NCI-H748 treated with DMSO at 0.1 percent for 48 hours (cell line): ENCODE measurements at regions not wholly inside any gene's neighbourhood (a gene's known extent, or its start where the extent isn't known, plus 50 kb on each side); places are given as distances from the start of the nearest gene placed in this dataset.
"Not testable (repeated sequence)": the region's sequence is repeated elsewhere in the genome, so short reads cannot be mapped to it uniquely, and the experiment has no call there.

Experiments used
- DNase-seq: peaks from one replicate; lab custom pipeline; 2025; lab: John Stamatoyannopoulos, UW

GRCh38 chr14:105873870-105874512, 347.6 kb downstream of the TMEM121 start:
- DNase-seq = no peak

GRCh38 chr14:105876158-105876557, 349.8 kb downstream of the TMEM121 start:
- no peak for DNase-seq

GRCh38 chr14:105876829-105877228, 350.4 kb downstream of the TMEM121 start:
- DNase-seq = no peak

GRCh38 chr14:105877645-105878044, 351.3 kb downstream of the TMEM121 start:
- DNase-seq = no peak

GRCh38 chr14:105878125-105878524, 351.7 kb downstream of the TMEM121 start:
- no peak for DNase-seq

- DNase-seq = no peak
Measured at GRCh38 chr14:105878554-105878953, 352.2 kb downstream of the TMEM121 start.

- no peak for DNase-seq
Measured at GRCh38 chr14:105879503-105879866, 353.1 kb downstream of the TMEM121 start.

GRCh38 chr14:105879867-105880561, 353.6 kb downstream of the TMEM121 start:
- DNase-seq = no peak

GRCh38 chr14:105880616-105881015, 354.2 kb downstream of the TMEM121 start:
- no peak for DNase-seq

GRCh38 chr14:105881021-105881930, 354.9 kb downstream of the TMEM121 start:
- no peak for DNase-seq

- DNase-seq = not testable (repeated sequence)
Measured at GRCh38 chr14:105882011-105882410, 355.6 kb downstream of the TMEM121 start.

GRCh38 chr14:105882626-105883025, 356.2 kb downstream of the TMEM121 start:
- no peak for DNase-seq

GRCh38 chr14:105883066-105884005, 357.0 kb downstream of the TMEM121 start:
- no peak for DNase-seq

GRCh38 chr14:105884192-105884807, 357.9 kb downstream of the TMEM121 start:
- not testable (repeated sequence) for DNase-seq

- DNase-seq = no peak
Measured at GRCh38 chr14:105884808-105885281, 358.5 kb downstream of the TMEM121 start.

GRCh38 chr14:105885561-105886320, 359.4 kb downstream of the TMEM121 start:
- DNase-seq = no peak

GRCh38 chr14:105886791-105887191, 360.4 kb downstream of the TMEM121 start:
- DNase-seq = not testable (repeated sequence)

- no peak for DNase-seq
Measured at GRCh38 chr14:105887692-105888091, 361.3 kb downstream of the TMEM121 start.

GRCh38 chr14:105888151-105888550, 361.8 kb downstream of the TMEM121 start:
- DNase-seq = no peak
